ENCODE measurements at regions not wholly inside any gene's neighbourhood (a gene's known extent, or its start where the extent isn't known, plus 50 kb on each side); places are given as distances from the start of the nearest gene placed in this dataset.

DNA sequence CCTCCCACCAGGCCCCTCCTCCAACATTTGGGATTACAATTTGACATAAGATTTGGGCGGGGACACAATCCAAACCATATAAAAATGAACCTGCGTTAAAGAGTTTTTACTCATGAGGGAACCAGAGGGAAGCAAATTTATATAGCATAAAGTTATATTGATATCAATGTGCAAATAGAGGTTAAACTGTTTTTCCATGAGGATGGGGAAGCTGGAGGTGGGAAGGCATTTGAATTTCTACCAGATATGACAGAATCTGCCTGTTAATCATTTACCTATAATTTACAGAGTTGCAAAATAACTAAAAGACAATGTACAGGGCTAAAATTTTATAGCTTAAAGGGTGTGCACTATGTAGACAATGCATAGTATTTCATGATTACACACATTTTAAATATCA is 322.0 kb upstream of the FKBP1C start:
- TF ChIP-seq FOXK1 (CRISPR knock-in tag; IDR thresholded peaks at IDR 0.05) (no peak), CBFB (CRISPR knock-in tag; IDR thresholded peaks at IDR 0.05; ENCODE audit: low read depth) (no peak), JUN (CRISPR knock-in tag; IDR thresholded peaks at IDR 0.05) (no peak), GABPB1 (CRISPR knock-in tag; IDR thresholded peaks at IDR 0.05) (no peak), RELA (CRISPR knock-in tag; IDR thresholded peaks at IDR 0.05; ENCODE audit: borderline replicate concordance) (no peak), ZNF396 (CRISPR knock-in tag; IDR thresholded peaks at IDR 0.05; ENCODE audit: borderline replicate concordance) (no peak), CREB1 (CRISPR knock-in tag; IDR thresholded peaks at IDR 0.05) (no peak)
- TF ChIP-seq, protein P1, sequence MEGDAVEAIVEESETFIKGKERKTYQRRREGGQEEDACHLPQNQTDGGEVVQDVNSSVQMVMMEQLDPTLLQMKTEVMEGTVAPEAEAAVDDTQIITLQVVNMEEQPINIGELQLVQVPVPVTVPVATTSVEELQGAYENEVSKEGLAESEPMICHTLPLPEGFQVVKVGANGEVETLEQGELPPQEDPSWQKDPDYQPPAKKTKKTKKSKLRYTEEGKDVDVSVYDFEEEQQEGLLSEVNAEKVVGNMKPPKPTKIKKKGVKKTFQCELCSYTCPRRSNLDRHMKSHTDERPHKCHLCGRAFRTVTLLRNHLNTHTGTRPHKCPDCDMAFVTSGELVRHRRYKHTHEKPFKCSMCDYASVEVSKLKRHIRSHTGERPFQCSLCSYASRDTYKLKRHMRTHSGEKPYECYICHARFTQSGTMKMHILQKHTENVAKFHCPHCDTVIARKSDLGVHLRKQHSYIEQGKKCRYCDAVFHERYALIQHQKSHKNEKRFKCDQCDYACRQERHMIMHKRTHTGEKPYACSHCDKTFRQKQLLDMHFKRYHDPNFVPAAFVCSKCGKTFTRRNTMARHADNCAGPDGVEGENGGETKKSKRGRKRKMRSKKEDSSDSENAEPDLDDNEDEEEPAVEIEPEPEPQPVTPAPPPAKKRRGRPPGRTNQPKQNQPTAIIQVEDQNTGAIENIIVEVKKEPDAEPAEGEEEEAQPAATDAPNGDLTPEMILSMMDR (IDR thresholded peaks at IDR 0.05): no peak
- TF ChIP-seq, protein P2, sequence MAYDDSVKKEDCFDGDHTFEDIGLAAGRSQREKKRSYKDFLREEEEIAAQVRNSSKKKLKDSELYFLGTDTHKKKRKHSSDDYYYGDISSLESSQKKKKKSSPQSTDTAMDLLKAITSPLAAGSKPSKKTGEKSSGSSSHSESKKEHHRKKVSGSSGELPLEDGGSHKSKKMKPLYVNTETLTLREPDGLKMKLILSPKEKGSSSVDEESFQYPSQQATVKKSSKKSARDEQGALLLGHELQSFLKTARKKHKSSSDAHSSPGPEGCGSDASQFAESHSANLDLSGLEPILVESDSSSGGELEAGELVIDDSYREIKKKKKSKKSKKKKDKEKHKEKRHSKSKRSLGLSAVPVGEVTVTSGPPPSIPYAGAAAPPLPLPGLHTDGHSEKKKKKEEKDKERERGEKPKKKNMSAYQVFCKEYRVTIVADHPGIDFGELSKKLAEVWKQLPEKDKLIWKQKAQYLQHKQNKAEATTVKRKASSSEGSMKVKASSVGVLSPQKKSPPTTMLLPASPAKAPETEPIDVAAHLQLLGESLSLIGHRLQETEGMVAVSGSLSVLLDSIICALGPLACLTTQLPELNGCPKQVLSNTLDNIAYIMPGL (CRISPR knock-in tag; IDR thresholded peaks at IDR 0.05): no peak
- TF ChIP-seq, protein P3, sequence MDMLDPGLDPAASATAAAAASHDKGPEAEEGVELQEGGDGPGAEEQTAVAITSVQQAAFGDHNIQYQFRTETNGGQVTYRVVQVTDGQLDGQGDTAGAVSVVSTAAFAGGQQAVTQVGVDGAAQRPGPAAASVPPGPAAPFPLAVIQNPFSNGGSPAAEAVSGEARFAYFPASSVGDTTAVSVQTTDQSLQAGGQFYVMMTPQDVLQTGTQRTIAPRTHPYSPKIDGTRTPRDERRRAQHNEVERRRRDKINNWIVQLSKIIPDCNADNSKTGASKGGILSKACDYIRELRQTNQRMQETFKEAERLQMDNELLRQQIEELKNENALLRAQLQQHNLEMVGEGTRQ (CRISPR knock-in tag; IDR thresholded peaks at IDR 0.05): no peak
- TF ChIP-seq, protein P4, sequence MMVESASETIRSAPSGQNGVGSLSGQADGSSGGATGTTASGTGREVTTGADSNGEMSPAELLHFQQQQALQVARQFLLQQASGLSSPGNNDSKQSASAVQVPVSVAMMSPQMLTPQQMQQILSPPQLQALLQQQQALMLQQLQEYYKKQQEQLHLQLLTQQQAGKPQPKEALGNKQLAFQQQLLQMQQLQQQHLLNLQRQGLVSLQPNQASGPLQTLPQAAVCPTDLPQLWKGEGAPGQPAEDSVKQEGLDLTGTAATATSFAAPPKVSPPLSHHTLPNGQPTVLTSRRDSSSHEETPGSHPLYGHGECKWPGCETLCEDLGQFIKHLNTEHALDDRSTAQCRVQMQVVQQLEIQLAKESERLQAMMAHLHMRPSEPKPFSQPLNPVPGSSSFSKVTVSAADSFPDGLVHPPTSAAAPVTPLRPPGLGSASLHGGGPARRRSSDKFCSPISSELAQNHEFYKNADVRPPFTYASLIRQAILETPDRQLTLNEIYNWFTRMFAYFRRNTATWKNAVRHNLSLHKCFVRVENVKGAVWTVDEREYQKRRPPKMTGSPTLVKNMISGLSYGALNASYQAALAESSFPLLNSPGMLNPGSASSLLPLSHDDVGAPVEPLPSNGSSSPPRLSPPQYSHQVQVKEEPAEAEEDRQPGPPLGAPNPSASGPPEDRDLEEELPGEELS (CRISPR knock-in tag; IDR thresholded peaks at IDR 0.05): no peak
- TF ChIP-seq, protein P5, sequence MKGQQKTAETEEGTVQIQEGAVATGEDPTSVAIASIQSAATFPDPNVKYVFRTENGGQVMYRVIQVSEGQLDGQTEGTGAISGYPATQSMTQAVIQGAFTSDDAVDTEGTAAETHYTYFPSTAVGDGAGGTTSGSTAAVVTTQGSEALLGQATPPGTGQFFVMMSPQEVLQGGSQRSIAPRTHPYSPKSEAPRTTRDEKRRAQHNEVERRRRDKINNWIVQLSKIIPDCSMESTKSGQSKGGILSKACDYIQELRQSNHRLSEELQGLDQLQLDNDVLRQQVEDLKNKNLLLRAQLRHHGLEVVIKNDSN (CRISPR knock-in tag; IDR thresholded peaks at IDR 0.05): no peak
